ENCODE measurements at regions not wholly inside any gene's neighbourhood (a gene's known extent, or its start where the extent isn't known, plus 50 kb on each side); places are given as distances from the start of the nearest gene placed in this dataset.

- H3K27ac ChIP-seq (ENCODE audit: low read depth, low read length), result no peak overlapping the region
- H3K9me3 ChIP-seq (ENCODE audit: control insufficient read depth in 1 of 2, insufficient read depth in 1 of 2, low read depth in 1 of 2, low read length in 2 of 2), result no peaks in the 10 kb centered on the region
- no peak overlapping the region for H2AFZ ChIP-seq (ENCODE audit: low read depth, low read length, poor library complexity, severe bottlenecking)
- ATAC-seq (no peak), DNase-seq (ENCODE audit: low read depth, low spot score) (no peak)
- intact Hi-C loops (cut with micrococcal nuclease), result no loop called here
- TF ChIP-seq YY1 (IDR thresholded peaks at IDR 0.05; ENCODE audit: extremely low read depth, insufficient replicate concordance, low read depth, low read length), result no peak
- TF ChIP-seq MAX (IDR thresholded peaks at IDR 0.05), result no peak
- no peak for TF ChIP-seq ZBTB33 (IDR thresholded peaks at IDR 0.05; ENCODE audit: extremely low read depth, insufficient replicate concordance, low read length)
- H3K4me2 ChIP-seq (ENCODE audit: low read length), result no peak overlapping the region
- CTCF ChIA-PET, result no interaction called here
- no TSS peak for BruUV-seq (replicated peaks)
- H3K9ac ChIP-seq (ENCODE audit: low read length), result no peak overlapping the region
- no peaks in the 10 kb centered on the region for H3K9me2 ChIP-seq (ENCODE audit: insufficient read depth)
- H3K4me1 ChIP-seq (ENCODE audit: control insufficient read depth in 1 of 2, insufficient read depth in 2 of 2, low read length in 2 of 2), result 0 out of 4 replicates have a peak, but pooled peaks cover 0 to 4% of the 10 kb centered on the region in 2 experiments
- POLR2A ChIA-PET, result no interaction called here
- no peaks in the 10 kb centered on the region for H3K36me3 ChIP-seq (ENCODE audit: control insufficient read depth in 1 of 2, insufficient read depth in 2 of 2, low read length in 2 of 2)
- H3K27me3 ChIP-seq (ENCODE audit: insufficient read depth, low read length), result no peaks in the 10 kb centered on the region
- no peak overlapping the region for H3K4me3 ChIP-seq (replicated peaks in 1 of 2; ENCODE audit: low read depth in 1 of 2, low read length in 2 of 2)
- H4K20me1 ChIP-seq (ENCODE audit: insufficient read depth), result no peaks in the 10 kb centered on the region
- no peaks in the 10 kb centered on the region for H3K79me2 ChIP-seq (ENCODE audit: insufficient read depth, low read length)
- RAD21 ChIA-PET (ENCODE audit: low non-redundant PET in 1 of 2, low total read pairs in 2 of 2, uncharacterized antibody in 2 of 2, unreplicated experiment in 2 of 2), result no interaction called here
Measured at GRCh38 chr7:46812101-46812675, 769.7 kb downstream of the TNS3 start.

- DNase-seq (ENCODE audit: low read depth, low spot score) (no peak), ATAC-seq (no peak)
- POLR2A ChIA-PET, result no interaction called here
- no peak for TF ChIP-seq FOSL1 (IDR thresholded peaks at IDR 0.05; ENCODE audit: low read depth)
- TF ChIP-seq MAX (IDR thresholded peaks at IDR 0.05), result no peak
- TF ChIP-seq EGR1 (IDR thresholded peaks at IDR 0.05; ENCODE audit: low read depth), result no peak
- no peak for TF ChIP-seq RAD21 (IDR thresholded peaks at IDR 0.05; ENCODE audit: low read depth)
- no peak for TF ChIP-seq EZH2 (IDR thresholded peaks at IDR 0.05)
- TF ChIP-seq SP1 (IDR thresholded peaks at IDR 0.05; ENCODE audit: low read depth), result no peak
- no peak for TF ChIP-seq CEBPB (IDR thresholded peaks at IDR 0.05; ENCODE audit: low read depth)
- TF ChIP-seq POLR2A (IDR thresholded peaks at IDR 0.05; ENCODE audit: borderline replicate concordance, extremely low read depth, insufficient read depth, insufficient read length), result no peak
- TF ChIP-seq EZH2phosphoT487 (IDR thresholded peaks at IDR 0.05; ENCODE audit: borderline replicate concordance), result no peak
- intact Hi-C loops (cut with micrococcal nuclease), result no loop called here
- H3K4me2 ChIP-seq (ENCODE audit: low read length), result no peak overlapping the region
- no TSS peak for BruUV-seq (replicated peaks)
- no peak overlapping the region for H3K27ac ChIP-seq (ENCODE audit: low read depth, low read length)
- CTCF ChIA-PET, result no interaction called here
- H3K4me3 ChIP-seq (replicated peaks in 1 of 2; ENCODE audit: low read depth in 1 of 2, low read length in 2 of 2), result no peak overlapping the region
- H3K27me3 ChIP-seq (ENCODE audit: insufficient read depth, low read length), result no peaks in the 10 kb centered on the region
- no peaks in the 10 kb centered on the region for H3K79me2 ChIP-seq (ENCODE audit: insufficient read depth, low read length)
- no peaks in the 10 kb centered on the region for H3K9me2 ChIP-seq (ENCODE audit: insufficient read depth)
- H3K9me3 ChIP-seq (ENCODE audit: control insufficient read depth in 1 of 2, insufficient read depth in 1 of 2, low read depth in 1 of 2, low read length in 2 of 2), result no peaks in the 10 kb centered on the region
- RAD21 ChIA-PET (ENCODE audit: low non-redundant PET in 1 of 2, low total read pairs in 2 of 2, uncharacterized antibody in 2 of 2, unreplicated experiment in 2 of 2), result no interaction called here
- no peaks in the 10 kb centered on the region for H4K20me1 ChIP-seq (ENCODE audit: insufficient read depth)
- H3K4me1 ChIP-seq (ENCODE audit: control insufficient read depth in 1 of 2, insufficient read depth in 2 of 2, low read length in 2 of 2), result 0 out of 4 replicates have a peak, but pooled peaks cover 0 to 4% of the 10 kb centered on the region in 2 experiments
- no peak overlapping the region for H3K9ac ChIP-seq (ENCODE audit: low read length)
- no peak overlapping the region for H2AFZ ChIP-seq (ENCODE audit: low read depth, low read length, poor library complexity, severe bottlenecking)
- H3K36me3 ChIP-seq (ENCODE audit: control insufficient read depth in 1 of 2, insufficient read depth in 2 of 2, low read length in 2 of 2), result no peaks in the 10 kb centered on the region
Measured at GRCh38 chr7:46811529-46811928, 770.4 kb downstream of the TNS3 start.
